Vagina (tissue), 2 donors: ENCODE measurements at regions not wholly inside any gene's neighbourhood (a gene's known extent, or its start where the extent isn't known, plus 50 kb on each side); places are given as distances from the start of the nearest gene placed in this dataset.

Experiments used
- DNase-seq, 2 donors: peaks; one replicate each; pipeline ENCODE4 v3.0.0-alpha.2; 2017; ENCODE audit errors: extremely low spot score in 2 of 2
- H3K27ac ChIP-seq: fragments of 200-600 bp; sonication (generic); one replicate; pipeline ENCODE4 v1.5.1; 2019
- H3K27me3 ChIP-seq: fragments of 200-600 bp; sonication (generic); one replicate; pipeline ENCODE4 v1.5.1; 2019
- H3K36me3 ChIP-seq, 2 donors: fragments of 200-600 bp; sonication (generic); one replicate each; pipeline ENCODE4 v1.5.1; 2017 to 2019
- H3K4me1 ChIP-seq: fragments of 200-600 bp; sonication (generic); one replicate; pipeline ENCODE4 v1.5.1; 2019
- H3K4me3 ChIP-seq, 2 donors: fragments of 200-600 bp; sonication (generic); 1 replicate in 1 of 2; 2 replicates in 1 of 2; pipeline ENCODE4 v1.5.1; 2016 to 2019
- H3K9me3 ChIP-seq: fragments of 200-600 bp; sonication (generic); one replicate; pipeline ENCODE4 v1.5.1; 2019
- CTCF ChIP-seq, 3 experiments: fragments of 450-650 bp in 2 of 3; fragments of 200-600 bp in 1 of 3; sonication (generic) in 1 of 3; IDR thresholded peaks; one replicate each; pipeline ENCODE4 v1.5.1; 2017 to 2019; ENCODE audit warnings: antibody characterized with exemption in 3 of 3, mild to moderate bottlenecking in 2 of 3, moderate library complexity in 2 of 3
- POLR2A ChIP-seq, 2 donors: fragments of 450-650 bp; IDR thresholded peaks; one replicate each; pipeline ENCODE4 v1.6.1; 2017; ENCODE audit warnings: antibody characterized with exemption in 2 of 2, mild to moderate bottlenecking in 2 of 2, moderate library complexity in 2 of 2
- POLR2AphosphoS5 ChIP-seq, 2 donors: sonication (generic); formaldehyde crosslinking; IDR thresholded peaks; one replicate each; pipeline ENCODE4 v1.9.0; 2017; ENCODE audit warnings: antibody characterized with exemption in 2 of 2, mild to moderate bottlenecking in 2 of 2, low read depth in 1 of 2; ENCODE audit not compliant: insufficient read depth in 1 of 2
- intact Hi-C: fragments of 100-400 bp; cut with DNase I; formaldehyde crosslinking; loops from one replicate; pipeline ENCODE4 v1.15.1; 2023

DNA sequence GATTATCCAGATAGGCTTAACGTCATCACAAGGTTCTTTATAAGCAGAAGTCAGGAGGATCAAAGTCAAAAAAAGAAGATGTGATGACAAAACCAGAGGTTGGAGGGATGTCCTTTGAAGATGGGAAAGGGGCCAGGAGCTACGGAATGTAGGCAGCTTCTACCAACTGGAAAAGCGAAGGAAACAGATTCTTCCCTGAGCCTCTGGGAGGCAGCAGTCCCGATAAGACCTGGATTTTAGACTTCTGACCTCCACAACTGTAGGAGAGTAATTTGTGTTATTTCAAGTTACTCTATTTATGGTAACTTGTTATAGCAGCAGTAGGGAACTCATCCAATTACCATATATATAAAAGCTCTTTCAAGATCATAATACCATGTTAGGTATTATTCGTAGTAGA lies 98.8 kb upstream of the MYCBP2 start:
- Histone ChIP-seq H3K4me3 (no peak overlapping the region), H3K9me3 (no peaks in the 10 kb centered on the region), H3K4me1 (no peaks in the 10 kb centered on the region), H3K27me3 (no peaks in the 10 kb centered on the region), H3K27ac (no peak overlapping the region), H3K36me3 (no peaks in the 10 kb centered on the region)
- intact Hi-C loops: no loop called here
- DNase-seq: no peak
- TF ChIP-seq POLR2AphosphoS5 (IDR thresholded peaks at IDR 0.05; ENCODE audit: insufficient read depth in 1 of 2, low read depth in 1 of 2) (no peak), CTCF (IDR thresholded peaks at IDR 0.05) (no peak), POLR2A (IDR thresholded peaks at IDR 0.05) (no peak)

GRCh38 chr13:77423296-77423695 lies 96.4 kb upstream of the MYCBP2 start:
- TF ChIP-seq POLR2A (IDR thresholded peaks at IDR 0.05) (no peak), CTCF (IDR thresholded peaks at IDR 0.05) (no peak), POLR2AphosphoS5 (IDR thresholded peaks at IDR 0.05; ENCODE audit: insufficient read depth in 1 of 2, low read depth in 1 of 2) (no peak)
- Histone ChIP-seq H3K4me1 (peaks cover under 1% of the 10 kb centered on the region), H3K27me3 (no peaks in the 10 kb centered on the region), H3K27ac (no peak overlapping the region), H3K9me3 (no peaks in the 10 kb centered on the region), H3K4me3 (no peak overlapping the region), H3K36me3 (no peaks in the 10 kb centered on the region)
- DNase-seq: no peak
- intact Hi-C loops: no loop called here

DNA sequence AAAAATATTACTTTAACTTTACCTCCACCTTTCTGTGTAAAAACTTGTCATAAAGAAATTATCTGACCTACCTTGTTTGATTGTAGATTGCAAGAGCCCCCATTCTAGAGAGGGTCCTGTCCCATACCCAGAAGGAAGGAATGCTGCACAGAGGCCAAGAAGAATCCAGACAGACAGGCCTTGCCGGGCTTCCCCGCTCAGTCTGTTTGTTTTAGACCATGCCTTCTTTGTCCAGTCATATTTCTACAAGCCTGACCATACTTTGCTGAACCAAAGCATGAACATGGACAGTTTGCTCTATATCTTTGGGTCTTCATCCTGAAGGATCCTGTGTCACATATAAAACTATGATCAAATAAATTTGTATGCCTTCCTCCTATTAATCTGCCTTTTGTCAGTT lies 95.8 kb upstream of the MYCBP2 start:
- H3K27ac ChIP-seq: no peak overlapping the region
- TF ChIP-seq CTCF (IDR thresholded peaks at IDR 0.05): no peak
- no peak for TF ChIP-seq POLR2AphosphoS5 (IDR thresholded peaks at IDR 0.05; ENCODE audit: insufficient read depth in 1 of 2, low read depth in 1 of 2)
- TF ChIP-seq POLR2A (IDR thresholded peaks at IDR 0.05): no peak
- no peaks in the 10 kb centered on the region for H3K9me3 ChIP-seq
- no peaks in the 10 kb centered on the region for H3K27me3 ChIP-seq
- no peaks in the 10 kb centered on the region for H3K36me3 ChIP-seq
- intact Hi-C loops: no loop called here
- H3K4me1 ChIP-seq: peaks cover 6% of the 10 kb centered on the region
- no peak overlapping the region for H3K4me3 ChIP-seq
- DNase-seq: no peak

GRCh38 chr13:77417897-77418296 lies 91.0 kb upstream of the MYCBP2 start:
- intact Hi-C loops: no loop called here
- no peak for DNase-seq
- Histone ChIP-seq H3K4me3 (no peak overlapping the region), H3K4me1 (peaks cover 8% of the 10 kb centered on the region), H3K27me3 (no peaks in the 10 kb centered on the region), H3K27ac (no peak overlapping the region), H3K36me3 (no peaks in the 10 kb centered on the region), H3K9me3 (no peaks in the 10 kb centered on the region)
- TF ChIP-seq POLR2AphosphoS5 (IDR thresholded peaks at IDR 0.05; ENCODE audit: insufficient read depth in 1 of 2, low read depth in 1 of 2) (no peak), POLR2A (IDR thresholded peaks at IDR 0.05) (no peak), CTCF (IDR thresholded peaks at IDR 0.05) (no peak)

GRCh38 chr13:77416666-77417212 lies 89.8 kb upstream of the MYCBP2 start:
- Histone ChIP-seq H3K27ac (no peak overlapping the region), H3K9me3 (no peaks in the 10 kb centered on the region), H3K27me3 (no peaks in the 10 kb centered on the region), H3K36me3 (no peaks in the 10 kb centered on the region), H3K4me3 (no peak overlapping the region), H3K4me1 (peaks cover 8% of the 10 kb centered on the region)
- intact Hi-C loops: no loop called here
- TF ChIP-seq CTCF (IDR thresholded peaks at IDR 0.05): no peak
- TF ChIP-seq POLR2AphosphoS5 (IDR thresholded peaks at IDR 0.05; ENCODE audit: insufficient read depth in 1 of 2, low read depth in 1 of 2): no peak
- TF ChIP-seq POLR2A (IDR thresholded peaks at IDR 0.05): no peak
- DNase-seq: no peak
